HEK293 (cell line): ENCODE measurements at regions not wholly inside any gene's neighbourhood (a gene's known extent, or its start where the extent isn't known, plus 50 kb on each side); places are given as distances from the start of the nearest gene placed in this dataset.

Source experiments
- CTCF ChIA-PET: fragments of 350-600 bp; formaldehyde crosslinking; extraction: SDS; loops from one replicate; lab custom pipeline; 2021; ENCODE audit warnings: antibody characterized with exemption; lab: Yijun Ruan, JAX
- POLR2A ChIA-PET: fragments of 300-600 bp; formaldehyde crosslinking; extraction: SDS; loops from one replicate; lab custom pipeline; 2020; ENCODE audit warnings: antibody characterized with exemption, inconsistent platforms; lab: Yijun Ruan, JAX
- H3K27ac ChIP-seq: fragments of 200-500 bp; sonication (Bioruptor generic); 2 replicates; pipeline ENCODE4 v1.5.1; 2014; ENCODE audit warnings: low read depth, low read length, control low read depth, inconsistent platforms; ENCODE audit errors: extremely low read depth
- H3K36me3 ChIP-seq, 2 experiments: fragments of 200-500 bp in 1 of 2; sonication (Bioruptor generic) in 1 of 2; 1 replicate in 1 of 2; 2 replicates in 1 of 2; pipeline ENCODE4 v1.5.1; 2014 to 2017; ENCODE audit warnings: inconsistent platforms in 2 of 2, low read length in 2 of 2; ENCODE audit not compliant: control insufficient read depth in 2 of 2, insufficient read depth in 1 of 2
- H3K4me1 ChIP-seq: fragments of 200-500 bp; sonication (Bioruptor generic); 2 replicates; pipeline ENCODE4 v1.5.1; 2014; ENCODE audit warnings: mild to moderate bottlenecking, low read length, inconsistent platforms; ENCODE audit not compliant: control insufficient read depth, insufficient read depth
- H3K4me3 ChIP-seq: 2 replicates; pipeline ENCODE4 v1.5.1; 2011; ENCODE audit warnings: low read depth, mild to moderate bottlenecking, control low read depth, low read length, moderate library complexity
- H3K9me3 ChIP-seq: fragments of 200-500 bp; sonication (Bioruptor generic); 2 replicates; pipeline ENCODE4 v1.5.1; 2014; ENCODE audit warnings: low read depth, low read length, inconsistent platforms; ENCODE audit not compliant: control insufficient read depth, insufficient read depth
- AEBP2 ChIP-seq: fragments of 450-650 bp; formaldehyde crosslinking; IDR thresholded peaks from 2 replicates; pipeline ENCODE4 v1.5.1; 2016; ENCODE audit warnings: missing biosample characterization, missing genetic modification characterization, borderline replicate concordance
- GLI2 ChIP-seq: fragments of 450-650 bp; formaldehyde crosslinking; IDR thresholded peaks from 2 replicates; pipeline ENCODE4; 2017; ENCODE audit warnings: missing biosample characterization, missing genetic modification characterization, low read depth, borderline replicate concordance
- IKZF3 ChIP-seq: fragments of 450-650 bp; IDR thresholded peaks from 2 replicates; pipeline ENCODE4 v1.5.0; 2018; ENCODE audit warnings: missing biosample characterization, mild to moderate bottlenecking, missing genetic modification characterization, moderate library complexity
- KLF9 ChIP-seq: fragments of 450-650 bp; formaldehyde crosslinking; IDR thresholded peaks from 2 replicates; pipeline ENCODE4 v1.5.1; 2016; ENCODE audit warnings: missing biosample characterization, missing genetic modification characterization, low read depth
- PRDM1 ChIP-seq: fragments of 450-650 bp; formaldehyde crosslinking; IDR thresholded peaks from 2 replicates; pipeline ENCODE4; 2016; ENCODE audit warnings: missing biosample characterization, missing genetic modification characterization
- SCRT1 ChIP-seq: fragments of 450-650 bp; formaldehyde crosslinking; IDR thresholded peaks from 2 replicates; pipeline ENCODE4 v1.5.1; 2016; ENCODE audit warnings: missing biosample characterization, missing genetic modification characterization, borderline replicate concordance
- TCF7L2 ChIP-seq: IDR thresholded peaks from 2 replicates; pipeline ENCODE4 v1.6.1; 2011; ENCODE audit warnings: low read depth, mild to moderate bottlenecking, inconsistent platforms, low read length, moderate library complexity, borderline replicate concordance
- WT1 ChIP-seq: fragments of 450-650 bp; formaldehyde crosslinking; IDR thresholded peaks from 2 replicates; pipeline ENCODE4 v1.5.1; 2016; ENCODE audit warnings: missing biosample characterization, missing genetic modification characterization
- ZBTB6 ChIP-seq: fragments of 450-650 bp; formaldehyde crosslinking; IDR thresholded peaks from 2 replicates; pipeline ENCODE4 v1.5.1; 2017; ENCODE audit warnings: missing biosample characterization, missing genetic modification characterization
- ZNF121 ChIP-seq: fragments of 450-650 bp; formaldehyde crosslinking; IDR thresholded peaks from 2 replicates; pipeline ENCODE4 v1.5.1; 2016; ENCODE audit warnings: missing biosample characterization, missing genetic modification characterization
- ZNF155 ChIP-seq: fragments of 450-650 bp; formaldehyde crosslinking; IDR thresholded peaks from 2 replicates; pipeline ENCODE4 v1.5.1; 2016; ENCODE audit warnings: missing biosample characterization, missing genetic modification characterization
- ZNF157 ChIP-seq: fragments of 450-650 bp; formaldehyde crosslinking; IDR thresholded peaks from 2 replicates; pipeline ENCODE4 v1.5.1; 2016; ENCODE audit warnings: missing biosample characterization, missing genetic modification characterization
- ZNF18 ChIP-seq: fragments of 450-650 bp; formaldehyde crosslinking; IDR thresholded peaks from 2 replicates; pipeline ENCODE4 v1.5.1; 2016; ENCODE audit warnings: missing biosample characterization, missing genetic modification characterization
- ZNF211 ChIP-seq: fragments of 450-650 bp; formaldehyde crosslinking; IDR thresholded peaks from 2 replicates; pipeline ENCODE4 v1.5.1; 2016; ENCODE audit warnings: low read depth, missing biosample characterization, missing genetic modification characterization
- ZNF214 ChIP-seq: fragments of 450-650 bp; formaldehyde crosslinking; IDR thresholded peaks from 2 replicates; pipeline ENCODE4 v1.5.1; 2017; ENCODE audit warnings: missing biosample characterization, mild to moderate bottlenecking, missing genetic modification characterization, borderline replicate concordance
- ZNF391 ChIP-seq: fragments of 450-650 bp; formaldehyde crosslinking; IDR thresholded peaks from 2 replicates; pipeline ENCODE4 v1.5.1; 2016; ENCODE audit warnings: low read depth, missing biosample characterization, missing genetic modification characterization, borderline replicate concordance
- ZNF404 ChIP-seq: fragments of 450-650 bp; formaldehyde crosslinking; IDR thresholded peaks from 2 replicates; pipeline ENCODE4 v1.5.1; 2017; ENCODE audit warnings: missing biosample characterization, missing genetic modification characterization
- ZNF544 ChIP-seq: fragments of 450-650 bp; formaldehyde crosslinking; IDR thresholded peaks from 2 replicates; pipeline ENCODE4 v1.5.0; 2017; ENCODE audit warnings: missing biosample characterization, missing genetic modification characterization
- ZNF585B ChIP-seq: fragments of 450-650 bp; formaldehyde crosslinking; IDR thresholded peaks from 2 replicates; pipeline ENCODE4 v1.5.1; 2016; ENCODE audit warnings: missing biosample characterization, missing genetic modification characterization
- ZNF664 ChIP-seq: fragments of 450-650 bp; formaldehyde crosslinking; IDR thresholded peaks from 2 replicates; pipeline ENCODE4 v1.5.1; 2016; ENCODE audit warnings: missing biosample characterization, missing genetic modification characterization
- ZNF776 ChIP-seq: fragments of 450-650 bp; formaldehyde crosslinking; IDR thresholded peaks from 2 replicates; pipeline ENCODE4 v1.5.0; 2017; ENCODE audit warnings: missing biosample characterization, missing genetic modification characterization, borderline replicate concordance
- ZNF777 ChIP-seq: fragments of 450-650 bp; formaldehyde crosslinking; IDR thresholded peaks from 2 replicates; pipeline ENCODE4 v1.5.1; 2017; ENCODE audit warnings: missing biosample characterization, missing genetic modification characterization, borderline replicate concordance

- Histone ChIP-seq H3K27ac (no peak overlapping the region), H3K36me3 (no peaks in the 10 kb centered on the region), H3K9me3 (no peaks in the 10 kb centered on the region), H3K4me1 (no peaks in the 10 kb centered on the region), H3K4me3 (no peak overlapping the region)
- ChIA-PET CTCF (no interaction called here), POLR2A (no interaction called here)
- no peak for TF ChIP-seq IKZF3 (tag by site-specific recombination)
Measured at GRCh38 chr12:20040184-20040583, 328.2 kb upstream of the PDE3A start.

GRCh38 chr12:20040831-20041230 is 327.5 kb upstream of the PDE3A start:
- CTCF ChIA-PET = interaction anchor here (0.7 kb wide), 1 partner anchor 370 kb away, joined by 4 read pairs; no protein-coding TSS in a partner anchor
- no peak for TF ChIP-seq TCF7L2
- no peak for TF ChIP-seq GLI2 (tag by site-specific recombination)
- TF ChIP-seq WT1 (tag by site-specific recombination) = no peak
- TF ChIP-seq PRDM1 (tag by site-specific recombination) = no peak
- TF ChIP-seq, all 188 proteins: peak for 0
- Histone ChIP-seq H3K4me1 (no peaks in the 10 kb centered on the region), H3K4me3 (no peak overlapping the region), H3K27ac (no peak overlapping the region), H3K36me3 (no peaks in the 10 kb centered on the region), H3K9me3 (no peaks in the 10 kb centered on the region)
- POLR2A ChIA-PET = no interaction called here

- ChIA-PET CTCF (no interaction called here), POLR2A (no interaction called here)
- Histone ChIP-seq H3K9me3 (no peaks in the 10 kb centered on the region), H3K27ac (no peak overlapping the region), H3K4me1 (no peaks in the 10 kb centered on the region), H3K4me3 (no peak overlapping the region), H3K36me3 (no peaks in the 10 kb centered on the region)
- no peak for TF ChIP-seq ZNF585B
- TF ChIP-seq ZNF155 (tag by site-specific recombination) = no peak
- TF ChIP-seq AEBP2 (tag by site-specific recombination) = no peak
- TF ChIP-seq SCRT1 (tag by site-specific recombination) = no peak
- TF ChIP-seq PRDM1 (tag by site-specific recombination) = no peak
- no peak for TF ChIP-seq ZNF544
- no peak for TF ChIP-seq ZNF776 (tag by site-specific recombination)
- no peak for TF ChIP-seq ZNF157 (tag by site-specific recombination)
- TF ChIP-seq ZNF777 (tag by site-specific recombination) = no peak
- TF ChIP-seq ZNF211 (tag by site-specific recombination) = no peak
- no peak for TF ChIP-seq ZNF18 (tag by site-specific recombination)
- no peak for TF ChIP-seq ZBTB6 (tag by site-specific recombination)
- TF ChIP-seq ZNF664 (tag by site-specific recombination) = no peak
- no peak for TF ChIP-seq ZNF121 (tag by site-specific recombination)
- no peak for TF ChIP-seq KLF9 (tag by site-specific recombination)
- no peak for TF ChIP-seq ZNF404 (tag by site-specific recombination)
- TF ChIP-seq ZNF214 = no peak
- TF ChIP-seq ZNF391 (tag by site-specific recombination) = no peak
Measured at GRCh38 chr12:20044351-20044750, 324.0 kb upstream of the PDE3A start.
